HepG2 (cell line): ENCODE measurements at regions not wholly inside any gene's neighbourhood (a gene's known extent, or its start where the extent isn't known, plus 50 kb on each side); places are given as distances from the start of the nearest gene placed in this dataset.

Source experiments
- CTCF ChIP-seq: sonication (generic); formaldehyde crosslinking; IDR thresholded peaks from 2 replicates; pipeline ENCODE4 v1.5.0; 2020; ENCODE audit warnings: mild to moderate bottlenecking, missing genetic modification reagents, moderate library complexity
- NR2F6 ChIP-seq, 2 experiments: IDR thresholded peaks; 2 replicates each; pipeline ENCODE4 v1.6.1; 2016; ENCODE audit warnings: antibody characterized with exemption in 1 of 2, mild to moderate bottlenecking in 1 of 2
- POGZ ChIP-seq: sonication (generic); formaldehyde crosslinking; IDR thresholded peaks from 2 replicates; pipeline ENCODE4 v1.4.0; 2020; ENCODE audit warnings: mild to moderate bottlenecking, missing genetic modification reagents
- POLR2AphosphoS5 ChIP-seq: IDR thresholded peaks from 2 replicates; pipeline ENCODE4 v1.6.1; 2012; ENCODE audit warnings: low read depth, low read length
- ZBTB26 ChIP-seq: IDR thresholded peaks from 2 replicates; pipeline ENCODE4 v1.6.1; 2016; ENCODE audit warnings: missing compliant biosample characterization, missing genetic modification reagents, borderline replicate concordance
- ZBTB8A ChIP-seq: sonication (generic); formaldehyde crosslinking; IDR thresholded peaks from 2 replicates; pipeline ENCODE4 v1.4.0; 2020; ENCODE audit warnings: mild to moderate bottlenecking, low read depth, missing genetic modification reagents, borderline replicate concordance
- ZMAT3 ChIP-seq: sonication (generic); formaldehyde crosslinking; conservative IDR thresholded peaks from 2 replicates; pipeline ENCODE4 v1.7.0; 2021; ENCODE audit warnings: missing genetic modification reagents

GRCh38 chr12:29863665-29864064 lies 79.9 kb upstream of the TMTC1 start:
- TF ChIP-seq ZMAT3 (CRISPR knock-in tag), result no peak
- TF ChIP-seq ZBTB26 (CRISPR knock-in tag), result no peak
- TF ChIP-seq POGZ (CRISPR knock-in tag), result no peak
- no peak for TF ChIP-seq ZBTB8A
- no peak for TF ChIP-seq NR2F6 (IDR thresholded peaks at IDR 0.05)
- TF ChIP-seq NR2F6 (CRISPR knock-in tag; IDR thresholded peaks at IDR 0.05), result no peak
- TF ChIP-seq CTCF (CRISPR knock-in tag), result no peak
- TF ChIP-seq POLR2AphosphoS5, result no peak
